ENCODE measurements at regions not wholly inside any gene's neighbourhood (a gene's known extent, or its start where the extent isn't known, plus 50 kb on each side); places are given as distances from the start of the nearest gene placed in this dataset.

GRCh38 chr4:112876316-112876715 lies 173.1 kb upstream of the ANK2 start:
- DNase-seq = no peak
- H4K20me1 ChIP-seq (ENCODE audit: insufficient read depth, low read depth, low read length) = no peaks in the 10 kb centered on the region
- no peaks in the 10 kb centered on the region for H3K9me2 ChIP-seq (replicated peaks; ENCODE audit: insufficient read depth, low read length)
- no peak overlapping the region for H3K4me2 ChIP-seq (ENCODE audit: low read depth, low read length, poor library complexity, severe bottlenecking)
- H3K4me1 ChIP-seq (ENCODE audit: low read length) = no peaks in the 10 kb centered on the region
- no peak overlapping the region for H2AFZ ChIP-seq (ENCODE audit: low read length)
- no peaks in the 10 kb centered on the region for H3K36me3 ChIP-seq (ENCODE audit: insufficient read depth, low read length)
- no peak overlapping the region for H3K9ac ChIP-seq (ENCODE audit: low read length)
- H3K4me3 ChIP-seq (ENCODE audit: low read length) = no peak overlapping the region
- H3K27me3 ChIP-seq (ENCODE audit: low read length) = no peaks in the 10 kb centered on the region
- H3K27ac ChIP-seq (ENCODE audit: low read length) = no peak overlapping the region
- no peaks in the 10 kb centered on the region for H3K79me2 ChIP-seq (ENCODE audit: low read length)
- H3K9me3 ChIP-seq (ENCODE audit: low read length) = no peaks in the 10 kb centered on the region

- no peaks in the 10 kb centered on the region for H3K27me3 ChIP-seq (ENCODE audit: low read length)
- H3K9ac ChIP-seq (ENCODE audit: low read length) = no peak overlapping the region
- no peak overlapping the region for H3K4me3 ChIP-seq (ENCODE audit: low read length)
- no peak overlapping the region for H2AFZ ChIP-seq (ENCODE audit: low read length)
- H3K9me2 ChIP-seq (replicated peaks; ENCODE audit: insufficient read depth, low read length) = no peaks in the 10 kb centered on the region
- no peaks in the 10 kb centered on the region for H3K36me3 ChIP-seq (ENCODE audit: insufficient read depth, low read length)
- no peaks in the 10 kb centered on the region for H3K79me2 ChIP-seq (ENCODE audit: low read length)
- H4K20me1 ChIP-seq (ENCODE audit: insufficient read depth, low read depth, low read length) = no peaks in the 10 kb centered on the region
- no peak overlapping the region for H3K4me2 ChIP-seq (ENCODE audit: low read depth, low read length, poor library complexity, severe bottlenecking)
- no peak for DNase-seq
- no peaks in the 10 kb centered on the region for H3K9me3 ChIP-seq (ENCODE audit: low read length)
- H3K27ac ChIP-seq (ENCODE audit: low read length) = no peak overlapping the region
- no peaks in the 10 kb centered on the region for H3K4me1 ChIP-seq (ENCODE audit: low read length)
These were observed 167.6 kb upstream of the ANK2 start for GRCh38 chr4:112881842-112882241.

- Histone ChIP-seq H3K4me2 (ENCODE audit: low read depth, low read length, poor library complexity, severe bottlenecking) (no peak overlapping the region), H3K79me2 (ENCODE audit: low read length) (no peaks in the 10 kb centered on the region), H3K27me3 (ENCODE audit: low read length) (no peaks in the 10 kb centered on the region), H3K9me2 (replicated peaks; ENCODE audit: insufficient read depth, low read length) (no peaks in the 10 kb centered on the region), H3K36me3 (ENCODE audit: insufficient read depth, low read length) (no peaks in the 10 kb centered on the region), H3K27ac (ENCODE audit: low read length) (no peak overlapping the region), H3K9ac (ENCODE audit: low read length) (no peak overlapping the region), H2AFZ (ENCODE audit: low read length) (no peak overlapping the region), H4K20me1 (ENCODE audit: insufficient read depth, low read depth, low read length) (no peaks in the 10 kb centered on the region), H3K4me1 (ENCODE audit: low read length) (no peaks in the 10 kb centered on the region), H3K9me3 (ENCODE audit: low read length) (no peaks in the 10 kb centered on the region), H3K4me3 (ENCODE audit: low read length) (no peak overlapping the region)
- DNase-seq = no peak
These were observed 167.2 kb upstream of the ANK2 start for GRCh38 chr4:112882286-112882685.

- H3K27me3 ChIP-seq (ENCODE audit: low read length) = no peaks in the 10 kb centered on the region
- H3K36me3 ChIP-seq (ENCODE audit: insufficient read depth, low read length) = no peaks in the 10 kb centered on the region
- DNase-seq = no peak
- no peak overlapping the region for H2AFZ ChIP-seq (ENCODE audit: low read length)
- no peaks in the 10 kb centered on the region for H3K4me1 ChIP-seq (ENCODE audit: low read length)
- H3K9me3 ChIP-seq (ENCODE audit: low read length) = no peaks in the 10 kb centered on the region
- H3K4me2 ChIP-seq (ENCODE audit: low read depth, low read length, poor library complexity, severe bottlenecking) = no peak overlapping the region
- H3K9me2 ChIP-seq (replicated peaks; ENCODE audit: insufficient read depth, low read length) = no peaks in the 10 kb centered on the region
- H3K79me2 ChIP-seq (ENCODE audit: low read length) = no peaks in the 10 kb centered on the region
- H3K27ac ChIP-seq (ENCODE audit: low read length) = no peak overlapping the region
- no peak overlapping the region for H3K4me3 ChIP-seq (ENCODE audit: low read length)
- no peak overlapping the region for H3K9ac ChIP-seq (ENCODE audit: low read length)
- no peaks in the 10 kb centered on the region for H4K20me1 ChIP-seq (ENCODE audit: insufficient read depth, low read depth, low read length)
These were observed 165.0 kb upstream of the ANK2 start for GRCh38 chr4:112884406-112884805.

GRCh38 chr4:112885897-112886296 lies 163.6 kb upstream of the ANK2 start:
- no peak for DNase-seq
- Histone ChIP-seq H3K27me3 (ENCODE audit: low read length) (no peaks in the 10 kb centered on the region), H3K27ac (ENCODE audit: low read length) (no peak overlapping the region), H3K4me2 (ENCODE audit: low read depth, low read length, poor library complexity, severe bottlenecking) (no peak overlapping the region), H3K36me3 (ENCODE audit: insufficient read depth, low read length) (no peaks in the 10 kb centered on the region), H3K9me2 (replicated peaks; ENCODE audit: insufficient read depth, low read length) (no peaks in the 10 kb centered on the region), H3K79me2 (ENCODE audit: low read length) (no peaks in the 10 kb centered on the region), H3K9ac (ENCODE audit: low read length) (no peak overlapping the region), H4K20me1 (ENCODE audit: insufficient read depth, low read depth, low read length) (no peaks in the 10 kb centered on the region), H2AFZ (ENCODE audit: low read length) (no peak overlapping the region), H3K4me3 (ENCODE audit: low read length) (no peak overlapping the region), H3K9me3 (ENCODE audit: low read length) (no peaks in the 10 kb centered on the region), H3K4me1 (ENCODE audit: low read length) (no peaks in the 10 kb centered on the region)

GRCh38 chr4:112888622-112889021 lies 160.8 kb upstream of the ANK2 start:
- Histone ChIP-seq H3K4me3 (ENCODE audit: low read length) (no peak overlapping the region), H2AFZ (ENCODE audit: low read length) (no peak overlapping the region)
- DNase-seq = no peak

GRCh38 chr4:112889199-112889598 lies 160.3 kb upstream of the ANK2 start:
- H4K20me1 ChIP-seq (ENCODE audit: insufficient read depth, low read depth, low read length) = no peaks in the 10 kb centered on the region
- no peak overlapping the region for H3K9ac ChIP-seq (ENCODE audit: low read length)
- no peak overlapping the region for H3K4me2 ChIP-seq (ENCODE audit: low read depth, low read length, poor library complexity, severe bottlenecking)
- H3K4me3 ChIP-seq (ENCODE audit: low read length) = no peak overlapping the region
- no peaks in the 10 kb centered on the region for H3K9me2 ChIP-seq (replicated peaks; ENCODE audit: insufficient read depth, low read length)
- H3K4me1 ChIP-seq (ENCODE audit: low read length) = no peaks in the 10 kb centered on the region
- no peaks in the 10 kb centered on the region for H3K79me2 ChIP-seq (ENCODE audit: low read length)
- no peaks in the 10 kb centered on the region for H3K27me3 ChIP-seq (ENCODE audit: low read length)
- no peak overlapping the region for H3K27ac ChIP-seq (ENCODE audit: low read length)
- no peaks in the 10 kb centered on the region for H3K9me3 ChIP-seq (ENCODE audit: low read length)
- H3K36me3 ChIP-seq (ENCODE audit: insufficient read depth, low read length) = no peaks in the 10 kb centered on the region
- H2AFZ ChIP-seq (ENCODE audit: low read length) = no peak overlapping the region
- no peak for DNase-seq

More at GRCh38 chr4:112888622-112889021, 160.8 kb upstream of the ANK2 start:
- no peaks in the 10 kb centered on the region for H3K79me2 ChIP-seq (ENCODE audit: low read length)
- no peaks in the 10 kb centered on the region for H3K36me3 ChIP-seq (ENCODE audit: insufficient read depth, low read length)
- H3K27ac ChIP-seq (ENCODE audit: low read length) = no peak overlapping the region
- no peaks in the 10 kb centered on the region for H3K9me2 ChIP-seq (replicated peaks; ENCODE audit: insufficient read depth, low read length)
- no peaks in the 10 kb centered on the region for H3K9me3 ChIP-seq (ENCODE audit: low read length)
- no peak overlapping the region for H3K9ac ChIP-seq (ENCODE audit: low read length)
- no peaks in the 10 kb centered on the region for H4K20me1 ChIP-seq (ENCODE audit: insufficient read depth, low read depth, low read length)
- no peaks in the 10 kb centered on the region for H3K27me3 ChIP-seq (ENCODE audit: low read length)
- H3K4me2 ChIP-seq (ENCODE audit: low read depth, low read length, poor library complexity, severe bottlenecking) = no peak overlapping the region
- no peaks in the 10 kb centered on the region for H3K4me1 ChIP-seq (ENCODE audit: low read length)

- no peaks in the 10 kb centered on the region for H3K27me3 ChIP-seq (ENCODE audit: low read length)
- H3K4me3 ChIP-seq (ENCODE audit: low read length) = no peak overlapping the region
- no peaks in the 10 kb centered on the region for H3K79me2 ChIP-seq (ENCODE audit: low read length)
- no peaks in the 10 kb centered on the region for H3K36me3 ChIP-seq (ENCODE audit: insufficient read depth, low read length)
- H2AFZ ChIP-seq (ENCODE audit: low read length) = no peak overlapping the region
- no peak overlapping the region for H3K4me2 ChIP-seq (ENCODE audit: low read depth, low read length, poor library complexity, severe bottlenecking)
- H3K9me3 ChIP-seq (ENCODE audit: low read length) = no peaks in the 10 kb centered on the region
- H3K27ac ChIP-seq (ENCODE audit: low read length) = no peak overlapping the region
- no peaks in the 10 kb centered on the region for H3K4me1 ChIP-seq (ENCODE audit: low read length)
- H3K9me2 ChIP-seq (replicated peaks; ENCODE audit: insufficient read depth, low read length) = no peaks in the 10 kb centered on the region
- no peak for DNase-seq
- H3K9ac ChIP-seq (ENCODE audit: low read length) = no peak overlapping the region
- no peaks in the 10 kb centered on the region for H4K20me1 ChIP-seq (ENCODE audit: insufficient read depth, low read depth, low read length)
These were observed 159.6 kb upstream of the ANK2 start for GRCh38 chr4:112889619-112890527.
